ENCODE measurements at regions not wholly inside any gene's neighbourhood (a gene's known extent, or its start where the extent isn't known, plus 50 kb on each side); places are given as distances from the start of the nearest gene placed in this dataset.

GRCh38 chr11:30172158-30172557, 58.7 kb upstream of the FSHB start:
- intact Hi-C loops (cut with DNase I; ENCODE audit: low total_unique reads): no loop called here
- Histone ChIP-seq H3K9me3 (peaks cover 0 to 8% (median 2%) of the 10 kb centered on the region in 4 donors), H3K27me3 (no peaks in the 10 kb centered on the region), H3K4me1 (peaks cover 19 to 69% (median 43%) of the 10 kb centered on the region in 4 donors), H3K36me3 (no peaks in the 10 kb centered on the region), H3K4me3 (no peak overlapping the region), H3K27ac (peak overlapping the region; percentile 78 to 93 (median 83))
- WGBS, 5 donors: 29 to 61% (median 51%) methylated on average over 2 of the region's 2 CpGs
- TF ChIP-seq POLR2A (IDR thresholded peaks at IDR 0.05) (no peak), POLR2AphosphoS5 (IDR thresholded peaks at IDR 0.05) (no peak), EP300 (IDR thresholded peaks at IDR 0.05) (no peak), CTCF (IDR thresholded peaks at IDR 0.05) (no peak)
- no peak for DNase-seq

- no peaks in the 10 kb centered on the region for H3K27me3 ChIP-seq
- peak in 1 of 2 donors; percentile 77 for DNase-seq
- H3K36me3 ChIP-seq: no peaks in the 10 kb centered on the region
- peaks cover 0 to 15% (median 6%) of the 10 kb centered on the region in 4 donors for H3K9me3 ChIP-seq
- 14 to 32% (median 19%) methylated on average over 3 of the region's 3 CpGs for WGBS, 5 donors
- intact Hi-C loops (cut with DNase I; ENCODE audit: low total_unique reads): no loop called here
- peak overlapping the region; percentile 82 to 93 (median 84) for H3K27ac ChIP-seq
- no peak overlapping the region for H3K4me3 ChIP-seq
- peaks cover 14 to 61% (median 39%) of the 10 kb centered on the region in 4 donors for H3K4me1 ChIP-seq
- peak; percentile 22 for TF ChIP-seq EP300 (IDR thresholded peaks at IDR 0.05)
- TF ChIP-seq POLR2A (IDR thresholded peaks at IDR 0.05): no peak
- peak in 2 of 3 donors; percentile 54 to 66 for TF ChIP-seq POLR2AphosphoS5 (IDR thresholded peaks at IDR 0.05)
These were observed 57.9 kb upstream of the FSHB start for GRCh38 chr11:30172883-30173311.

- intact Hi-C loops (cut with DNase I; ENCODE audit: low total_unique reads): no loop called here
- DNase-seq: no peak
- H3K27me3 ChIP-seq: no peaks in the 10 kb centered on the region
- no peak overlapping the region for H3K4me3 ChIP-seq
- 51 to 69% (median 57%) methylated on average over 2 of the region's 2 CpGs for WGBS, 5 donors
- peaks cover 14 to 49% (median 33%) of the 10 kb centered on the region in 4 donors for H3K4me1 ChIP-seq
- H3K27ac ChIP-seq: peak overlapping the region in 4 of 5 donors; percentile 82 to 93 (median 84)
- TF ChIP-seq POLR2A (IDR thresholded peaks at IDR 0.05) (no peak), POLR2AphosphoS5 (IDR thresholded peaks at IDR 0.05) (no peak), EP300 (IDR thresholded peaks at IDR 0.05) (no peak), CTCF (IDR thresholded peaks at IDR 0.05) (no peak)
- H3K9me3 ChIP-seq: peaks cover 0 to 26% (median 12%) of the 10 kb centered on the region in 4 donors
- no peaks in the 10 kb centered on the region for H3K36me3 ChIP-seq
These were observed 56.4 kb upstream of the FSHB start for GRCh38 chr11:30174265-30175020.

Small RNA genes lying in the stretch of these regions (small RNA-seq; reads per million reads assigned to genes)
- gene AL358944.1: 0 reads per million in 4 donors
